Inflammatory macrophage treated with lipopolysaccharide for 1 hour (primary cell): ENCODE measurements at regions not wholly inside any gene's neighbourhood (a gene's known extent, or its start where the extent isn't known, plus 50 kb on each side); places are given as distances from the start of the nearest gene placed in this dataset.
"Not testable (repeated sequence)": the region's sequence is repeated elsewhere in the genome, so short reads cannot be mapped to it uniquely, and the experiment has no call there.

Source experiments
- DNase-seq, 2 donors: peaks; one replicate each; pipeline ENCODE4 v3.0.0-alpha.2; 2020 to 2022

DNA sequence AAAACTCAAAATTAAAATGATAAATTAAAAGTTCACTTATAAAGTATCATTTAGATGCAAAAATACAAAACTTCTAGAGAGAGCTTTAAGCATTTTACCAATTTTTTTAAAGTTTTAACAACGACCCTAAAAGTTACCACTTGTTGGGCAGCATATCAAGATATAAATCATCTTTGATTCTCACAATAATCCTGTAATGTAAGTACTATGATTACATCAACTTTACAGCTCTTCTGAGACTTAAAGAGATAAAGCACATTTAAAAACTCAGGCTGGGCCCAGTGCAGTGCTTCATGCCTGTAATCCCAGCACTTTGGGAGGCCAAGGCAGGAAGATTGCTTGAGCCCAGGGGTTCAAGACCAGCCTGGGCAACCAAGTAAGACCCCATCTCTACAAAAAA is 202.7 kb upstream of the GPC6 start:
- DNase-seq = no peak

DNA sequence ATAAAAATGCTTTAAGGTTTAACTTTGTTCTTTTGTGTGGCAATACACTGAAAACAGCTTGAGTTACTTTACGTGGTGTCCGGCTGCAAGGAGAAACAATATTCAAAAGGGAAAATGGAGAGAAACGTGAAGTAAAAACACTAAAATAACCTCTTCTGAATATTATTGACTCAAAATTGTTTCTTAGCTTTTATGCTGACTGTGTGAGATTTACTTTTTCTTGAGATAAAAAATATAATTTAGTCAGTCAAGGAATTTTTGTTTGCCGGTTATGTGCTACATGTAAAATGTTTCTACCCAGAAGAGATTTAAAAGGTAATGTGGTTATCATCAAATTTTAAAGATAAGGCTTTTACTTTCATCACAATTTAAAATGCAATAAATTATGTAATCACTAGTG is 200.6 kb upstream of the GPC6 start:
- DNase-seq = no peak

GRCh38 chr13:93029536-93029935 is 197.1 kb upstream of the GPC6 start:
- no peak for DNase-seq

GRCh38 chr13:93036380-93036779 is 190.2 kb upstream of the GPC6 start:
- DNase-seq = no peak

DNA sequence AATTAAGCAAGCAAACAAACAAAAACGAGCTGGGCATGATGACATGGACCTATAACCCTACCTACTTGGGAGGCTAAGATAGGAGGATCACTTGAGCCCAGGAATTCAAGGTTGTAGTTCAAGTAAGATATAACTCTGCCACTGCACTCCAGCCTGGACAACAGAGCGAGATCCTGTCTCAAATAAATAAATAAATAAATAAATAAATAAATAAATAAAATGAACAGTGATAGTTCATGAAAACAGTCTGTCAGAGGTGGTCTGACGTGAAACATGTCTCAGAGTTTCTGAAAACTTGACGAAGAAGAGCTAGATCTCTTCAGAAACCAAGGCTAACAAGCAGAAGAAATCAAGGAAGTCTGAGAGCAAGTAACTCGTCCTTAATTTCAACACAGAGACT is 188.8 kb upstream of the GPC6 start:
- DNase-seq = no peak

DNA sequence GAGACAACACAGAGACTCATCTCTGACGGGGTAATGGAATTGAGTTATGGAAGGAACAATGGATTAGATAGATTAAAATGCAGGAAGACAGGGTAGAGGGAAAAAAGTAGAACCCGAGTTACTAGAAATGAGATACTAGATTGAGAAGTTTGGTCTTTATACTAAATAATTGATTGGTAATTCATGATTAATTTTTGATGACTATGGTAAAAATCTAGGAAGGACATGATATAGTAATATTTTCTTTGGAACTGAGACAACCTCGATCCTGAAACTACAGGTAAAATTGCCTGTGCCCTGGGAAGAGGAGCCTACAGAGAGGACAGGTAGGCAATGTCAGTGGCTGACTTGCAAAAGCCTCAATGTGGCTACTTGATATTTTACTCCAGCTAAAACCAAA is 188.4 kb upstream of the GPC6 start:
- DNase-seq = no peak

DNA sequence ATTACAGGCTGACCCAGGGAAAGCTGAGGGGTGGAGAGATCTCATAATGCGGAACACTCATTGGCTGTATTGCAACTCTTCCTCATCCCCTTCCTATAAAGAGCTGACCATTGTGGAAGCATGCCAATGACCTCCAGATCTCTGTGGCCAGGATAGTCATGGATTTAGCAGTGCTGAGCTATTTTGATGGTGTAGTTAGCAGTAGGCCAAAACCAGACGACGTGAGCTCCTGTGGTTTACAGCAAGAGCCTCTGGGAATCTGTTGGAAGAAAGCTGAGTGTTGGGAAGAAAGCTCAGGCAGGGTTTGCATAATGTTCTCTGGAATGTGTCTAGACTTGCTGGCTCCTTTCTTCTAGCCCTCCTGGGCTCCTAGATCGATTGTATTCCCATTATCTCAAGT is 187.5 kb upstream of the GPC6 start:
- no peak for DNase-seq

GRCh38 chr13:93041566-93041965 is 185.0 kb upstream of the GPC6 start:
- DNase-seq = not testable (repeated sequence)

DNA sequence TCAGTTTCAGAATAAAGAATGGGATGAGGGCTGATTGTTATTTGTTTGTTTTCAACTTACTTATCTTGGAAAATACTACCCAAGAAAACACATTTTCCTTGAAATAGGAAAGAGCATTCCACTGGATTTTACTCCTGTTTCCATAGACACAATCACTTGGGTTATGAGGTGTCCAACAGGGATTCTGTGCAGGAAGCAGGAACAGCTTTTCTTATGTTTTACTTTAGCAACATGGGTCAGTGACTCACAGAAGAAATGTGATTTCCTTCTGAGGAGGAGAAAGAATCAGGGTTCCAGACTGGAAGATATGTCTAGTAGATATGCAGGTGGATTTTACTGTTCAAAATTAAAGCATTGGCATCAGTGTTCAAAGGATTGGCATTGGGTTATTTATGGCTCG is 180.8 kb upstream of the GPC6 start:
- no peak for DNase-seq

- no peak for DNase-seq
Measured at GRCh38 chr13:93055233-93055632, 171.4 kb upstream of the GPC6 start.

DNA sequence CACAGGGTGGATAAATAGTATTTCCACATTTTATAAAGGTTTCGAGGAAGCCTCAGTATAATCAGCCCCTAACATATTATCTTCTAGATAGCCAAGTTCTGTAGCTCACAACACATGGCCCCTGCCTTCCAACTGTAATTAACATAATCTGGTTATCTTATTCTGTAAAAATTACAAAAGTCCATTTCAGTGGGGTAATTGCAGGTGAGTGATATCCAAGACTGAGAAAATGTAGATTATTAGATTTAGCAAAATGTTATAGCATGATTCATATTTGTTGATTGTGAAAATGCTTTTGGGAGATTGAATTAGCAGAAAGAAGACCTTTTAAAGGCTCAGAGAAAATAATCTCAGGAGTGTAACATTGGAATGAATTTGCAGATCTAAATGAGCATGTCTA is 168.3 kb upstream of the GPC6 start:
- DNase-seq = no peak

GRCh38 chr13:93060144-93060543 is 166.5 kb upstream of the GPC6 start:
- no peak for DNase-seq

DNA sequence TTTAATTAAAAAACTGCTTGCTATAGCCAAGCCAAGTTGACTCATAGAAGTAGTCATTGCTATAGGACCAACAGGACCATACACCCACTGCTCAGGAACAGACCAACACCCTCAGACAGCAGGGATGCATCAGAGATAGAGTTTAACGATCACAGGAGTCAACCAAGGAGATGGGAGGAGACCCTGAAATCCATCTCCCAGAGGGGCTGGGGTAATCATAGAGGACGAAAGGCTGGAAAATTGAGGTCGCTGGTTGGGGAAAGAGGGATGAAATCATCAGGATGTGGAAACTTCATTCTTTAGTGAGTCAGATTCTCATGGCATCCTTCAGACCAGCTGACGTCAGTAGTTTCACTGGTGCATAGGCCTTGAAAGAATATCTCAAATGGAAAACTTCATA is 160.4 kb upstream of the GPC6 start:
- DNase-seq = no peak

GRCh38 chr13:93079294-93079693 is 147.3 kb upstream of the GPC6 start:
- no peak for DNase-seq

DNA sequence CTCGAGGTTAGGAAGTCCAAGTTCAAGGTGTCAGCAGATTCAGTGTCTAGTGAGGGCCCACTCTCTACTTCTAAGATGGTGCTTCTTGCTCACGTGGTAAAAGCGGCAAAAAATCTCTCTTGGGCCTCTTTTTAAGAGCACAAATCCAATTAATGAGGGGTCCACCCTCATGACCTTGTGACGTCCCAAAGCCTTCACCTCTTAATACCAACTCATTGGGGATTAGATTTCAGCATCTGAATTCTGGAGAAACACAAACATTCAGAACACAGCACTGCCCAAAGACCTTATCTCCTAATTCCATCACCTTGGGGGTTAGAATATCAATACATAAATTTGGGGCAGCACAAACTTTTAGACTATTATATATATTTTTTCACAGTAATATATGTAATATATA is 146.4 kb upstream of the GPC6 start:
- no peak for DNase-seq

- DNase-seq = no peak
Measured at GRCh38 chr13:93080587-93080986, 146.0 kb upstream of the GPC6 start.

DNA sequence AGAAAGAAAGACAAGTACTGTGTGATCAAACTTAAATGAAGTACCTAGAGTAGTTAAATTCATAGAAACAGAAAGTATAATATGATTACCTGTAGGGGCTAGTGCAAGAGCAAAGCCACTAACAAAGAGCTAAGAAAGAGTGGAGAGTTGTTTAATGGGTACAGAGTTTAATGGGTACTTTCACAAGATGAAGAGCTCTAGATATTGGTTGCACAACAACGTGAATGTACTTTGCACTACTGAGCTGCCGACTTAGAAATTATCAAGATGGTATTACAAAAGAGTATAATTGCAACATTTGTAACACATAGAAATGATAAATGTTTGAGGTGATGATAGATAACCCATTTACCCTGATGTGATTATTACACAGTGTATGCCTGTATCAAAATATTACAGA is 140.3 kb upstream of the GPC6 start:
- DNase-seq = no peak

DNA sequence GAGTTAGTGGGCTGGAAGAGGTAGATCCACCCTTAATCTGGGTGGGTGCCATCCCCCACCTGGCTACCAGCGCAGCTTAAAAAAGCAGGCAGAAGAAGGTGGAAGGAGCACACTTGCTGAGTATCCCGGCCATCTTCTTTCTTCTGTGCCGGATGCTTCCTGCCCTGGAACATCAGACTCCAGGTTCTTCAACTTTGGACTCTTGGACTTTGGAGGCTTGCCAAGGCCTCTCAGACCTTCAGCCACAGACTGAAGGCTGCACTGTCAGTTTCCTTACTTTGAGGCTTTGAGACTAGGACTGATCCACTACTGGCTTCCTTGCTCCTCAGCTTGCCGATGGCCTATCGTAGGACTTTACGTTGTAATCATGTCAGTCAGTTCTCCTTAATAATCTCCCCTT is 127.6 kb upstream of the GPC6 start:
- no peak for DNase-seq

- DNase-seq = no peak
Measured at GRCh38 chr13:93101226-93101734, 125.3 kb upstream of the GPC6 start.

DNA sequence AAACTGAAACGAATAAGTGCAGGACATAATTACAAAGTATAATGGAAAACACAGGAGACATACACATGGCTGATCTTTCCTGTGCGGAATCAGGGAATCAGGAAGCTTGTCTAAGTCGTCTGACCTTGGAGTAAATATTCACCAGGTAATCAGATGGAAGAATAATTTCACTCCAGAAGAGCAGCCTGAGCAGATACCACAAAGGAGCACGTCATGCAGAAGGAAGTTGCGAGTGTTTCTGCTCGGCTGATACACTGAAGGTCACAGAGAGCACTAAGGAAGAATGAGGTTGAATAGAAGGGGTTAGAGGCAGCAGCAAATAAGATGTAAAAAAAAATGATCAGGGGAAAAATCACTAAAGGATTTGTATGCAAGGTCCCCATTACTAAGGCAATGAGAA is 122.3 kb upstream of the GPC6 start:
- no peak for DNase-seq

- no peak for DNase-seq
Measured at GRCh38 chr13:93108111-93108601, 118.5 kb upstream of the GPC6 start.

- no peak for DNase-seq
Measured at GRCh38 chr13:93116809-93117208, 109.8 kb upstream of the GPC6 start.

- DNase-seq = no peak
Measured at GRCh38 chr13:93118081-93118615, 108.5 kb upstream of the GPC6 start.

DNA sequence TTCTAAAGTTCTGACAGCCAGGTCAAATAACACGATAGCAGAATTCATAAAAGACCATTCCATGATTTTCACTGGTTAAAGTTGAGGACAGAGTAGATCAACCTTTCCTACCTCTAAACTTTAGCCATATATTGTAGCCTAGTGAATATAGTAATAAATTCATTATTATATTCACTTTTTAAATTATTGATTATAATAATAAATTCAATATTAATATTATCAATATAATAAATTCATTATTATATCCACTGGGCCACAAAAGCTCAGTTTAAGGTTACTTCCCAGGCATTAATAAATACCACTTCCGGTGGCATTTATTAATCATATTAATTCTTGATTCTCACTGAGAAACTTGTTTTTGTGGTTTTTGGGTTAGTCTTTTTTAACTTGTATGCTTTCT is 85.7 kb upstream of the GPC6 start:
- DNase-seq = no peak

DNA sequence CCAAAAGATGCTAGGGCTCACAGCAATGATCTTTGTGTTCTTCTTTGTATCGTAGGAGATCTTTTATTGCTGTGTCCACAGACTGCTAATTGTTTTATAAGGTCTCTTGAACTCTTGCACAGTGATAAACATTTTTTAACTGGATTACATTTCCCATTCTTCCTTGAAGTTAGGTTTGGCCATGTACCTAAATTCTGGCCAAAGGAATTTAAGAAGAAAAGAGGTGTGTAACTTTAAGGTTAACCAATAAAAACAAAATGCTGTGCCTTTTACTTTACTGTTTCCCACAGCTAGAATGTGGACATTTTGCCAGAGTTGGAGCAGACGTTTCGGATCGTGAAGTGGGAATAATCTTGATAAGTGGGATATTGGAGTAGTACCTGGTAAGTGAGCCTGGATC is 82.6 kb upstream of the GPC6 start:
- no peak for DNase-seq

GRCh38 chr13:93145199-93145598 is 81.4 kb upstream of the GPC6 start:
- DNase-seq = no peak
